Cerebellar nuclear complex (tissue), 1 donor: ENCODE measurements at regions not wholly inside any gene's neighbourhood (a gene's known extent, or its start where the extent isn't known, plus 50 kb on each side); places are given as distances from the start of the nearest gene placed in this dataset.

Experiments
- DNase-seq, 2 experiments: peaks; one replicate each; lab custom pipeline; 2025; lab: John Stamatoyannopoulos, UW

GRCh38 chr2:145207884-145208283 is 688.0 kb upstream of the ZEB2 start:
- no peak for DNase-seq

- DNase-seq = no peak
These were observed 686.8 kb upstream of the ZEB2 start for GRCh38 chr2:145206496-145207281.

GRCh38 chr2:145203891-145204290 is 684.0 kb upstream of the ZEB2 start:
- no peak for DNase-seq

GRCh38 chr2:145199827-145200706 is 680.1 kb upstream of the ZEB2 start:
- no peak for DNase-seq

- DNase-seq = no peak
These were observed 679.1 kb upstream of the ZEB2 start for GRCh38 chr2:145199042-145199441.

GRCh38 chr2:145198555-145198954 is 678.6 kb upstream of the ZEB2 start:
- DNase-seq = no peak

GRCh38 chr2:145197944-145198343 is 678.0 kb upstream of the ZEB2 start:
- no peak for DNase-seq

- no peak for DNase-seq
These were observed 674.8 kb upstream of the ZEB2 start for GRCh38 chr2:145194673-145195072.

- no peak for DNase-seq
These were observed 670.2 kb upstream of the ZEB2 start for GRCh38 chr2:145190031-145190703.

GRCh38 chr2:145186303-145186702 is 666.4 kb upstream of the ZEB2 start:
- DNase-seq = no peak

GRCh38 chr2:145185696-145186095 is 665.8 kb upstream of the ZEB2 start:
- no peak for DNase-seq

- DNase-seq = no peak
These were observed 665.1 kb upstream of the ZEB2 start for GRCh38 chr2:145184741-145185651.

GRCh38 chr2:145169285-145169684 is 649.4 kb upstream of the ZEB2 start:
- no peak for DNase-seq

- no peak for DNase-seq
These were observed 648.2 kb upstream of the ZEB2 start for GRCh38 chr2:145168091-145168490.

GRCh38 chr2:145166731-145167302 is 646.9 kb upstream of the ZEB2 start:
- DNase-seq = no peak

GRCh38 chr2:145161656-145162055 is 641.7 kb upstream of the ZEB2 start:
- no peak for DNase-seq

GRCh38 chr2:145160855-145161254 is 640.9 kb upstream of the ZEB2 start:
- DNase-seq = no peak

- DNase-seq = no peak
These were observed 639.8 kb upstream of the ZEB2 start for GRCh38 chr2:145159676-145160075.

GRCh38 chr2:145157741-145158591 is 638.0 kb upstream of the ZEB2 start:
- DNase-seq = no peak

- DNase-seq = no peak
These were observed 637.2 kb upstream of the ZEB2 start for GRCh38 chr2:145157036-145157675.
